K562 (cell line): ENCODE measurements at regions not wholly inside any gene's neighbourhood (a gene's known extent, or its start where the extent isn't known, plus 50 kb on each side); places are given as distances from the start of the nearest gene placed in this dataset.
A peak's percentile ranks its signal among the peaks of the same experiment; 100 is the strongest.

Experiments used
- TF ChIP-seq, protein P1 (sequence below): fragments of 450-650 bp; IDR thresholded peaks from 2 replicates; pipeline ENCODE4 v1.6.1; 2016; ENCODE audit warnings: mild to moderate bottlenecking, moderate library complexity

DNA sequence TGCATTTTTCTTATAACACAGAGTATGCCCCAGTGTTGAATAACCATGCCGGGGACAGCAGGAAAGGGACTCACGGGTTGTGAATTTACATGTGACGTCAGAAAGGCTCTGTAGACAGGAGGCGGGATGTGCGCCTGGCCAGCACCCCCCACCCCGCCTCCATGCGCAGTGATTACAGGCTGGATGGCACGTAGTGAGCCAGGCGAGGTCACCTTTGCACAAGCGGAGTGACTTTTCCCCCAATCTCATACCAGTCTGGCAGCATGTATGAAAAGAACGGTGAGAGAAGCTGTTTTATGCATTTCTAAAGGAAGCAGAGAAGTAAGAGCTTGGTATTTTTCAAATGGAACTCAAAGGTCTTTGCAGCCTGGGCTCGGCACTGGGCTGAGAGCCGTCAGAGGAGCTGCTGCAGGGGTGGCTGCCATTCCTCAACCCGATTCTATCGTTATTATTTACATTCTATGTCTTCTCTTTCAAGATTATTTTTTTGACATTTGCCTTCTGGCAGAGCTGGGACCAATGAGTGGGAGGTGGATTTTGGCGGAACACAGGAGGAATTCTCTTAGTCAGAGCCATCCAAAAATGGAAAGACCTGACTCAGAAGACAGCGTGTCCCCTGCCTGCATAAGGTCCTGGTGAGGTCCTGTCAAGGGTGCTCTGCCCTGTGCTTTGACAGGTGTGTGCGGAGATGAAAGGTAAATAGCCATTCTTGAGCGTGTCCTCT is 115.6 kb upstream of the SLC45A1 start (continued):
- TF ChIP-seq, protein P1, sequence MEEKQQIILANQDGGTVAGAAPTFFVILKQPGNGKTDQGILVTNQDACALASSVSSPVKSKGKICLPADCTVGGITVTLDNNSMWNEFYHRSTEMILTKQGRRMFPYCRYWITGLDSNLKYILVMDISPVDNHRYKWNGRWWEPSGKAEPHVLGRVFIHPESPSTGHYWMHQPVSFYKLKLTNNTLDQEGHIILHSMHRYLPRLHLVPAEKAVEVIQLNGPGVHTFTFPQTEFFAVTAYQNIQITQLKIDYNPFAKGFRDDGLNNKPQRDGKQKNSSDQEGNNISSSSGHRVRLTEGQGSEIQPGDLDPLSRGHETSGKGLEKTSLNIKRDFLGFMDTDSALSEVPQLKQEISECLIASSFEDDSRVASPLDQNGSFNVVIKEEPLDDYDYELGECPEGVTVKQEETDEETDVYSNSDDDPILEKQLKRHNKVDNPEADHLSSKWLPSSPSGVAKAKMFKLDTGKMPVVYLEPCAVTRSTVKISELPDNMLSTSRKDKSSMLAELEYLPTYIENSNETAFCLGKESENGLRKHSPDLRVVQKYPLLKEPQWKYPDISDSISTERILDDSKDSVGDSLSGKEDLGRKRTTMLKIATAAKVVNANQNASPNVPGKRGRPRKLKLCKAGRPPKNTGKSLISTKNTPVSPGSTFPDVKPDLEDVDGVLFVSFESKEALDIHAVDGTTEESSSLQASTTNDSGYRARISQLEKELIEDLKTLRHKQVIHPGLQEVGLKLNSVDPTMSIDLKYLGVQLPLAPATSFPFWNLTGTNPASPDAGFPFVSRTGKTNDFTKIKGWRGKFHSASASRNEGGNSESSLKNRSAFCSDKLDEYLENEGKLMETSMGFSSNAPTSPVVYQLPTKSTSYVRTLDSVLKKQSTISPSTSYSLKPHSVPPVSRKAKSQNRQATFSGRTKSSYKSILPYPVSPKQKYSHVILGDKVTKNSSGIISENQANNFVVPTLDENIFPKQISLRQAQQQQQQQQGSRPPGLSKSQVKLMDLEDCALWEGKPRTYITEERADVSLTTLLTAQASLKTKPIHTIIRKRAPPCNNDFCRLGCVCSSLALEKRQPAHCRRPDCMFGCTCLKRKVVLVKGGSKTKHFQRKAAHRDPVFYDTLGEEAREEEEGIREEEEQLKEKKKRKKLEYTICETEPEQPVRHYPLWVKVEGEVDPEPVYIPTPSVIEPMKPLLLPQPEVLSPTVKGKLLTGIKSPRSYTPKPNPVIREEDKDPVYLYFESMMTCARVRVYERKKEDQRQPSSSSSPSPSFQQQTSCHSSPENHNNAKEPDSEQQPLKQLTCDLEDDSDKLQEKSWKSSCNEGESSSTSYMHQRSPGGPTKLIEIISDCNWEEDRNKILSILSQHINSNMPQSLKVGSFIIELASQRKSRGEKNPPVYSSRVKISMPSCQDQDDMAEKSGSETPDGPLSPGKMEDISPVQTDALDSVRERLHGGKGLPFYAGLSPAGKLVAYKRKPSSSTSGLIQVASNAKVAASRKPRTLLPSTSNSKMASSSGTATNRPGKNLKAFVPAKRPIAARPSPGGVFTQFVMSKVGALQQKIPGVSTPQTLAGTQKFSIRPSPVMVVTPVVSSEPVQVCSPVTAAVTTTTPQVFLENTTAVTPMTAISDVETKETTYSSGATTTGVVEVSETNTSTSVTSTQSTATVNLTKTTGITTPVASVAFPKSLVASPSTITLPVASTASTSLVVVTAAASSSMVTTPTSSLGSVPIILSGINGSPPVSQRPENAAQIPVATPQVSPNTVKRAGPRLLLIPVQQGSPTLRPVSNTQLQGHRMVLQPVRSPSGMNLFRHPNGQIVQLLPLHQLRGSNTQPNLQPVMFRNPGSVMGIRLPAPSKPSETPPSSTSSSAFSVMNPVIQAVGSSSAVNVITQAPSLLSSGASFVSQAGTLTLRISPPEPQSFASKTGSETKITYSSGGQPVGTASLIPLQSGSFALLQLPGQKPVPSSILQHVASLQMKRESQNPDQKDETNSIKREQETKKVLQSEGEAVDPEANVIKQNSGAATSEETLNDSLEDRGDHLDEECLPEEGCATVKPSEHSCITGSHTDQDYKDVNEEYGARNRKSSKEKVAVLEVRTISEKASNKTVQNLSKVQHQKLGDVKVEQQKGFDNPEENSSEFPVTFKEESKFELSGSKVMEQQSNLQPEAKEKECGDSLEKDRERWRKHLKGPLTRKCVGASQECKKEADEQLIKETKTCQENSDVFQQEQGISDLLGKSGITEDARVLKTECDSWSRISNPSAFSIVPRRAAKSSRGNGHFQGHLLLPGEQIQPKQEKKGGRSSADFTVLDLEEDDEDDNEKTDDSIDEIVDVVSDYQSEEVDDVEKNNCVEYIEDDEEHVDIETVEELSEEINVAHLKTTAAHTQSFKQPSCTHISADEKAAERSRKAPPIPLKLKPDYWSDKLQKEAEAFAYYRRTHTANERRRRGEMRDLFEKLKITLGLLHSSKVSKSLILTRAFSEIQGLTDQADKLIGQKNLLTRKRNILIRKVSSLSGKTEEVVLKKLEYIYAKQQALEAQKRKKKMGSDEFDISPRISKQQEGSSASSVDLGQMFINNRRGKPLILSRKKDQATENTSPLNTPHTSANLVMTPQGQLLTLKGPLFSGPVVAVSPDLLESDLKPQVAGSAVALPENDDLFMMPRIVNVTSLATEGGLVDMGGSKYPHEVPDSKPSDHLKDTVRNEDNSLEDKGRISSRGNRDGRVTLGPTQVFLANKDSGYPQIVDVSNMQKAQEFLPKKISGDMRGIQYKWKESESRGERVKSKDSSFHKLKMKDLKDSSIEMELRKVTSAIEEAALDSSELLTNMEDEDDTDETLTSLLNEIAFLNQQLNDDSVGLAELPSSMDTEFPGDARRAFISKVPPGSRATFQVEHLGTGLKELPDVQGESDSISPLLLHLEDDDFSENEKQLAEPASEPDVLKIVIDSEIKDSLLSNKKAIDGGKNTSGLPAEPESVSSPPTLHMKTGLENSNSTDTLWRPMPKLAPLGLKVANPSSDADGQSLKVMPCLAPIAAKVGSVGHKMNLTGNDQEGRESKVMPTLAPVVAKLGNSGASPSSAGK = 0 out of 2 replicates have a peak, but pooled peaks have one; percentile 45
